Lung (tissue), 11 donors: ENCODE measurements at regions not wholly inside any gene's neighbourhood (a gene's known extent, or its start where the extent isn't known, plus 50 kb on each side); places are given as distances from the start of the nearest gene placed in this dataset.

ENCODE experiments used
- ATAC-seq: fragments of 200-7000 bp; cut with Tn5 transposase; one replicate; pipeline ENCODE4 v1.9.1; 2020; ENCODE audit warnings: moderate number of reproducible peaks; ENCODE audit not compliant: insufficient read depth, low FRiP score
- DNase-seq, 3 donors: peaks; one replicate each; pipeline ENCODE4 v3.0.0-alpha.2; 2013 to 2017
- H3K27ac ChIP-seq, 2 donors: one replicate each; pipeline ENCODE4 v1.5.1; 2013; ENCODE audit warnings: mild to moderate bottlenecking in 2 of 2, moderate library complexity in 2 of 2, control low read depth in 1 of 2, inconsistent platforms in 1 of 2, low read depth in 1 of 2, low read length in 1 of 2
- H3K27me3 ChIP-seq, 3 donors: one replicate each; pipeline ENCODE4 v1.5.1; 2013; ENCODE audit warnings: low read length in 2 of 3; ENCODE audit not compliant: control insufficient read depth in 3 of 3, insufficient read depth in 3 of 3
- H3K36me3 ChIP-seq, 4 donors: one replicate each; pipeline ENCODE4 v1.5.1; 2013; ENCODE audit warnings: low read length in 4 of 4, mild to moderate bottlenecking in 1 of 4, moderate library complexity in 1 of 4; ENCODE audit not compliant: control insufficient read depth in 4 of 4, insufficient read depth in 4 of 4
- H3K4me1 ChIP-seq, 5 donors: one replicate each; pipeline ENCODE4 v1.5.1; 2013; ENCODE audit warnings: low read length in 5 of 5, mild to moderate bottlenecking in 2 of 5, moderate library complexity in 1 of 5; ENCODE audit not compliant: control insufficient read depth in 5 of 5, insufficient read depth in 5 of 5
- H3K4me3 ChIP-seq: one replicate; pipeline ENCODE4 v1.5.1; 2013; ENCODE audit warnings: mild to moderate bottlenecking, control low read depth, moderate library complexity
- H3K9ac ChIP-seq, 2 donors: one replicate each; pipeline ENCODE4 v1.5.1; 2013; ENCODE audit warnings: low read length in 2 of 2, control low read depth in 1 of 2; ENCODE audit not compliant: insufficient read depth in 1 of 2
- H3K9me3 ChIP-seq, 4 donors: one replicate each; pipeline ENCODE4 v1.5.1; 2013; ENCODE audit warnings: low read length in 3 of 4, mild to moderate bottlenecking in 1 of 4, moderate library complexity in 1 of 4; ENCODE audit not compliant: control insufficient read depth in 4 of 4, insufficient read depth in 3 of 4
- CTCF ChIP-seq: IDR thresholded peaks from 2 replicates; pipeline ENCODE4 v1.5.1; 2012; ENCODE audit warnings: mild to moderate bottlenecking; ENCODE audit errors: control extremely low read depth, extremely low read depth
- WGBS, 2 donors: extraction: QIAGEN DNeasy Blood & Tissue Kit; methylation state at CpG; one replicate each; pipeline ENCODE4 v1.1.7; 2013; 5-methylcytosine and 5-hydroxymethylcytosine counted together
- donor health status: control.
- donor health status: control.
- donor health status: Bipolar disorder and iron deficiency.
- donor health status: healthy.
- donor health status: DM: yes; HTN: yes; CAD: no.

GRCh38 chr5:74268297-74268696, 372.2 kb downstream of the ENC1 start:
- TF ChIP-seq CTCF: no peak
- H3K9ac ChIP-seq: no peak overlapping the region
- no peak overlapping the region for H3K4me3 ChIP-seq
- DNase-seq (no peak), ATAC-seq (no peak)
- H3K9me3 ChIP-seq: no peaks in the 10 kb centered on the region
- WGBS, 2 donors: 91 to 97% methylated on average over 5 of the region's 5 CpGs
- H3K27me3 ChIP-seq: peaks cover 0 to 3% (median 0%) of the 10 kb centered on the region in 3 donors
- no peak overlapping the region for H3K27ac ChIP-seq
- peaks cover 0 to 3% (median 0%) of the 10 kb centered on the region in 5 donors for H3K4me1 ChIP-seq
- no peaks in the 10 kb centered on the region for H3K36me3 ChIP-seq

- ATAC-seq: no peak
- WGBS, 2 donors: 95 to 98% methylated on average over 5 of the region's 5 CpGs
- no peak for TF ChIP-seq CTCF
Observed at GRCh38 chr5:74266836-74267235, 373.7 kb downstream of the ENC1 start.

GRCh38 chr5:74266132-74266531, 374.4 kb downstream of the ENC1 start:
- no peak overlapping the region for H3K9ac ChIP-seq
- no peak for TF ChIP-seq CTCF
- ATAC-seq: no peak

More at GRCh38 chr5:74266836-74267235, 373.7 kb downstream of the ENC1 start:
- Histone ChIP-seq H3K9me3 (no peaks in the 10 kb centered on the region), H3K4me3 (no peak overlapping the region), H3K36me3 (no peaks in the 10 kb centered on the region), H3K4me1 (peaks cover 0 to 11% (median 0%) of the 10 kb centered on the region in 5 donors), H3K9ac (no peak overlapping the region), H3K27me3 (peaks cover 0 to 3% (median 0%) of the 10 kb centered on the region in 3 donors), H3K27ac (no peak overlapping the region)
- no peak for DNase-seq

More at GRCh38 chr5:74266132-74266531, 374.4 kb downstream of the ENC1 start:
- Histone ChIP-seq H3K4me3 (no peak overlapping the region), H3K27me3 (peaks cover 0 to 3% (median 0%) of the 10 kb centered on the region in 3 donors), H3K36me3 (no peaks in the 10 kb centered on the region), H3K27ac (no peak overlapping the region), H3K4me1 (peaks cover 0 to 18% (median 0%) of the 10 kb centered on the region in 5 donors), H3K9me3 (no peaks in the 10 kb centered on the region)
- 72 to 89% methylated on average over 2 of the region's 2 CpGs for WGBS, 2 donors
- no peak for DNase-seq
